ENCODE measurements at regions not wholly inside any gene's neighbourhood (a gene's known extent, or its start where the extent isn't known, plus 50 kb on each side); places are given as distances from the start of the nearest gene placed in this dataset.

DNA sequence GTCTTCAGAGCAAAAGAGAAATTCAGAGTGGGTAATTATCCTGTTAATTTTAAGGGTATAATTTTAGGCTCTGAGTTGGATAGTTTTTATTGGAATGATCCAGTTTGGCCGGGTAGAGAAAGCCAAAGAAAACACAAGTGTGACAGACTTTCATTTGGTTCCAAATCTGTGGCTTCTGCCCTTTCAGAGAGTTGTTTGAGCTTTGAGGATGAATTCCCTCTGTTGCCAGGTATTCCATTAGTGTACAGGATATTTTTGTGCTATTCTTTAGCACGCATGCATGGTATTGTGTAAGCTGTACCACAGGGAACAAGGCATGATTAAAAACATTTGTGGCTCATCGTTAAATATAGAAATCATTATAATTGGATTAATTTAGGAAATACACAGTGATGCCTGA, 384.4 kb downstream of the ADGRL2 start:
- TF ChIP-seq, protein P1, sequence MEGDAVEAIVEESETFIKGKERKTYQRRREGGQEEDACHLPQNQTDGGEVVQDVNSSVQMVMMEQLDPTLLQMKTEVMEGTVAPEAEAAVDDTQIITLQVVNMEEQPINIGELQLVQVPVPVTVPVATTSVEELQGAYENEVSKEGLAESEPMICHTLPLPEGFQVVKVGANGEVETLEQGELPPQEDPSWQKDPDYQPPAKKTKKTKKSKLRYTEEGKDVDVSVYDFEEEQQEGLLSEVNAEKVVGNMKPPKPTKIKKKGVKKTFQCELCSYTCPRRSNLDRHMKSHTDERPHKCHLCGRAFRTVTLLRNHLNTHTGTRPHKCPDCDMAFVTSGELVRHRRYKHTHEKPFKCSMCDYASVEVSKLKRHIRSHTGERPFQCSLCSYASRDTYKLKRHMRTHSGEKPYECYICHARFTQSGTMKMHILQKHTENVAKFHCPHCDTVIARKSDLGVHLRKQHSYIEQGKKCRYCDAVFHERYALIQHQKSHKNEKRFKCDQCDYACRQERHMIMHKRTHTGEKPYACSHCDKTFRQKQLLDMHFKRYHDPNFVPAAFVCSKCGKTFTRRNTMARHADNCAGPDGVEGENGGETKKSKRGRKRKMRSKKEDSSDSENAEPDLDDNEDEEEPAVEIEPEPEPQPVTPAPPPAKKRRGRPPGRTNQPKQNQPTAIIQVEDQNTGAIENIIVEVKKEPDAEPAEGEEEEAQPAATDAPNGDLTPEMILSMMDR (IDR thresholded peaks at IDR 0.05), result no peak
- TF ChIP-seq POLR2A (IDR thresholded peaks at IDR 0.05) (no peak), EP300 (IDR thresholded peaks at IDR 0.05) (no peak)
- Histone ChIP-seq H3K4me3 (no peak overlapping the region), H3K36me3 (no peaks in the 10 kb centered on the region), H3K9me3 (no peaks in the 10 kb centered on the region), H3K27me3 (no peaks in the 10 kb centered on the region), H3K27ac (no peak overlapping the region), H3K4me1 (ENCODE audit: insufficient read depth) (peaks cover 5% of the 10 kb centered on the region)
- 3 to 8% (median 4%) methylated on average over 3 of the region's 3 CpGs for WGBS, 3 donors
- no peak for DNase-seq
- intact Hi-C loops (cut with DNase I), result no loop called here

DNA sequence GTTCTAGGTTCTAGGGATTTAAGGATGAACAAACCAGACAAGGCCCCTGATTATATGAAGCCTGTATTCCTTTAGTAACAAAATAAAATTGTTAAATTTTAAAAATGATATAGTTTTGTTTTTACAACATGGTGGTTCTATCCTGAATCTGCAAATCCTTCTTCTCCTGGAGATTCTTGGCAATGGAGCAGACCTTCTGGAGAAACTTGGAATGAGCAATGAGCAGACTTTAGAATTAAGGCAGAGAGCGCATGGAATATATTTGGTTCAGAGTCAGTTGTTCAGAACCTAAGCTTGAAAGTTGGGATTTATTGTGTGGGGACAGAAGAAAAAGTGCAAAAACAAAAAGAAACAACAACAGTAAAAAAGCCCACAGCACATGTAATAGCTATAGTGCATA, 381.1 kb downstream of the ADGRL2 start:
- WGBS, 3 donors, result 91 to 98% (median 97%) methylated on average over 1 of the region's 1 CpG
- no peak for TF ChIP-seq EP300 (IDR thresholded peaks at IDR 0.05)
- H3K27me3 ChIP-seq, result no peaks in the 10 kb centered on the region
- H3K27ac ChIP-seq, result no peak overlapping the region
- peaks cover 5% of the 10 kb centered on the region for H3K4me1 ChIP-seq (ENCODE audit: insufficient read depth)
- H3K36me3 ChIP-seq, result no peaks in the 10 kb centered on the region
- no peaks in the 10 kb centered on the region for H3K9me3 ChIP-seq
- DNase-seq, result no peak
- no peak overlapping the region for H3K4me3 ChIP-seq
- intact Hi-C loops (cut with DNase I), result no loop called here

DNA sequence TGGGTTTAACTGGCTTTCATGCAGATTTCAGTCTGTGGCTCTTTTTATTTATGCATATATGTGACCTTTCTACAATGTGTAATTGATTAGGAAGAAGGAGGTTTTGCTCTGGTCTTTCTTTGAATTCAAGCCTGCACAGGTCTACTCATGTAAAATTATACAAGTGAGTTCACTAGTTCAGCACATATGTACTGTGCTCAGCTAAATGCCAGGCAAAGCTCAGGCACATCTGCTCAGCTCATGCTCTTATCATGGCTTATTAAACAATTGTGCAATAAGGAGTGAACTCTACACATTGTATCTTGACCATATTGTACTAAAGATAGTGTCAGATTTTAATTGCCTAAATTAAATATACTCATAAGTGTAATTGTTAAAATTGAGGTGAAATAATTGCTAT, 378.4 kb downstream of the ADGRL2 start:
- Histone ChIP-seq H3K27me3 (no peaks in the 10 kb centered on the region), H3K9me3 (no peaks in the 10 kb centered on the region), H3K36me3 (no peaks in the 10 kb centered on the region), H3K4me3 (no peak overlapping the region), H3K4me1 (ENCODE audit: insufficient read depth) (no peaks in the 10 kb centered on the region), H3K27ac (no peak overlapping the region)
- DNase-seq, result no peak
- intact Hi-C loops (cut with DNase I), result no loop called here
- TF ChIP-seq, protein P1 (IDR thresholded peaks at IDR 0.05), result no peak
- TF ChIP-seq EP300 (IDR thresholded peaks at IDR 0.05) (no peak), POLR2A (IDR thresholded peaks at IDR 0.05) (no peak)

DNA sequence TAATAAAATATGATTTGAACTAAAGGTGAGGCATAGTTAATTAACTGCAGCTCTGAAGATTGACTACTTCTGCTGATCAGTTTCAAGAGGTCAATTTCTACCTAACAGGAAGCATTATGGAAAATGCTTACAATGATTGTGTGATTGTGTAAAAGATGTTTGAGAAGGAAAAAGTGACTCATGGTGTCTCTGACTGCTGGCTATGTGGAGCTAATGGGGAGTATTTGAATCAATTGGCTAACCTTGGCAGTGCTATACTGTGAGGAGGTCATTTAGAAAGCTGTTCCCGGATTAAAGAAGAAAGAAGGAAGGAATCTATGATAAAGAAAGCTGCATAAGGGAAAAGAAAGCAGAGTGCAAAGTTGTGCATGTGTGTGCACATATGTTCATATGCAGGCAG, 376.5 kb downstream of the ADGRL2 start:
- intact Hi-C loops (cut with DNase I), result no loop called here
- TF ChIP-seq, protein P1 (IDR thresholded peaks at IDR 0.05), result no peak
- no peak for TF ChIP-seq EP300 (IDR thresholded peaks at IDR 0.05)
- TF ChIP-seq POLR2A (IDR thresholded peaks at IDR 0.05), result no peak
- no peaks in the 10 kb centered on the region for H3K4me1 ChIP-seq (ENCODE audit: insufficient read depth)
- no peaks in the 10 kb centered on the region for H3K36me3 ChIP-seq
- no peaks in the 10 kb centered on the region for H3K27me3 ChIP-seq
- no peaks in the 10 kb centered on the region for H3K9me3 ChIP-seq
- no peak overlapping the region for H3K4me3 ChIP-seq
- 33 to 45% (median 41%) methylated on average over 1 of the region's 1 CpG for WGBS, 3 donors
- H3K27ac ChIP-seq, result no peak overlapping the region
- DNase-seq, result no peak

DNA sequence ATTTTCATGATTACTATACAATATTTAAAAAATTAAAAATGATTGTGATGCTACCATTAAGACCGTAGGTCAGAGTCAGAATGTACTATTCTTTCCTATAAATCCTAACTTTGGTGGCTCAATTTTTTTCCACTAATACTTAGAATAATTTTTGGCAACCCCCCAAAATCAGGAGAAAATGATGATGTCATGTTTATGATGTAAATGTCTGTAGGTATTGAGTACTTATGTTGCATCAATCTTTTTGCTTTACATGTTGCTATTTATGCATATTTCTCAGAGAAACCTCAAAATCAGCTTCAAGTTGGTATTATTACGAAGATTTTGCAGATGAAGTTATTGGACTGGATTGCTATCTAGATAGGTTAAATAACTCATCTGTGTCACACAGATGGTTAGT, 371.2 kb downstream of the ADGRL2 start:
- no peaks in the 10 kb centered on the region for H3K4me1 ChIP-seq (ENCODE audit: insufficient read depth)
- TF ChIP-seq, protein P1 (IDR thresholded peaks at IDR 0.05), result no peak
- TF ChIP-seq EP300 (IDR thresholded peaks at IDR 0.05) (no peak), POLR2A (IDR thresholded peaks at IDR 0.05) (no peak)
- H3K27ac ChIP-seq, result no peak overlapping the region
- no peaks in the 10 kb centered on the region for H3K9me3 ChIP-seq
- 92 to 95% (median 93%) methylated on average over 2 of the region's 2 CpGs for WGBS, 3 donors
- intact Hi-C loops (cut with DNase I), result no loop called here
- DNase-seq, result no peak
- no peaks in the 10 kb centered on the region for H3K27me3 ChIP-seq
- no peaks in the 10 kb centered on the region for H3K36me3 ChIP-seq
- H3K4me3 ChIP-seq, result no peak overlapping the region
